PC-9 (cell line): ENCODE measurements at regions not wholly inside any gene's neighbourhood (a gene's known extent, or its start where the extent isn't known, plus 50 kb on each side); places are given as distances from the start of the nearest gene placed in this dataset.

Source experiments
- BruUV-seq: library from RNA; stranded (reverse); fragments of 400-500 nt; replicated peaks from 2 replicates; lab custom pipeline; 2021; lab: Mats Ljungman, UMichigan
- CTCF ChIA-PET: fragments of 300-600 bp; sonication (Branson Sonifier 250); formaldehyde crosslinking; loops from one replicate; lab custom pipeline; 2022; ENCODE audit warnings: antibody characterized with exemption; lab: Charles Lee
- POLR2A ChIA-PET: fragments of 300-600 bp; sonication (Branson Sonifier 250); formaldehyde crosslinking; loops from one replicate; lab custom pipeline; 2022; ENCODE audit warnings: antibody characterized with exemption; ENCODE audit not compliant: unreplicated experiment; lab: Charles Lee
- DNase-seq, 2 experiments: peaks; one replicate each; pipeline versions ENCODE4 v3.0.0 to v3.0.0-alpha.2; 2015 to 2022; ENCODE audit warnings: mixed read lengths in 1 of 2
- H2AFZ ChIP-seq: fragments of 200-600 bp; sonication (generic); 2 replicates; pipeline ENCODE4 v1.8.1; 2017; ENCODE audit warnings: antibody characterized with exemption
- H3F3A ChIP-seq: fragments of 200-600 bp; sonication (generic); 2 replicates; pipeline ENCODE4 v1.8.1; 2017; ENCODE audit warnings: antibody characterized with exemption, mild to moderate bottlenecking, low read depth; ENCODE audit not compliant: insufficient read depth
- H3K27ac ChIP-seq: fragments of 200-600 bp; sonication (generic); 2 replicates; pipeline ENCODE4 v1.6.1; 2016; ENCODE audit warnings: mixed run types
- H3K27me3 ChIP-seq: fragments of 200-600 bp; sonication (generic); 2 replicates; pipeline ENCODE4 v1.6.1; 2016; ENCODE audit warnings: low read depth, mixed run types; ENCODE audit not compliant: insufficient read depth
- H3K36me3 ChIP-seq: fragments of 200-600 bp; sonication (generic); 2 replicates; pipeline ENCODE4 v1.6.1; 2016; ENCODE audit warnings: low read depth, mixed run types
- H3K4me1 ChIP-seq: fragments of 200-600 bp; sonication (generic); replicated peaks from 2 replicates; pipeline ENCODE4 v1.6.1; 2016; ENCODE audit warnings: mixed run types; ENCODE audit not compliant: insufficient read depth
- H3K4me2 ChIP-seq: fragments of 200-600 bp; sonication (generic); 2 replicates; pipeline ENCODE4 v1.6.1; 2017; ENCODE audit warnings: mixed run types
- H3K4me3 ChIP-seq: fragments of 200-600 bp; sonication (generic); 2 replicates; pipeline ENCODE4 v1.6.1; 2016; ENCODE audit warnings: mixed run types
- H3K79me2 ChIP-seq: fragments of 200-600 bp; sonication (generic); 2 replicates; pipeline ENCODE4 v1.6.1; 2017; ENCODE audit warnings: low read depth, mixed run types
- H3K9me2 ChIP-seq: fragments of 200-600 bp; sonication (generic); 2 replicates; pipeline ENCODE4 v1.8.1; 2017; ENCODE audit warnings: mild to moderate bottlenecking; ENCODE audit not compliant: insufficient read depth
- H3K9me3 ChIP-seq: fragments of 200-600 bp; sonication (generic); 2 replicates; pipeline ENCODE4 v1.8.1; 2016; ENCODE audit warnings: low read depth; ENCODE audit not compliant: insufficient read depth
- H4K20me1 ChIP-seq: fragments of 200-600 bp; sonication (generic); 2 replicates; pipeline ENCODE4 v1.8.1; 2017; ENCODE audit not compliant: insufficient read depth
- EZH2 ChIP-seq: fragments of 200-600 bp; sonication (generic); IDR thresholded peaks from 2 replicates; pipeline ENCODE4 v1.8.0; 2017; ENCODE audit warnings: antibody characterized with exemption, low read depth
- intact Hi-C: fragments of 100-400 bp; cut with micrococcal nuclease; formaldehyde crosslinking; loops from one replicate; pipeline ENCODE4 v1.10.0; 2022; ENCODE audit not compliant: unreplicated experiment
- TF ChIP-seq, protein P1 (sequence below): fragments of 200-600 bp; sonication (generic); conservative IDR thresholded peaks from 2 replicates; pipeline ENCODE4 v1.6.1; 2017; ENCODE audit warnings: mixed run types, antibody characterized with exemption, mild to moderate bottlenecking, moderate library complexity

DNA sequence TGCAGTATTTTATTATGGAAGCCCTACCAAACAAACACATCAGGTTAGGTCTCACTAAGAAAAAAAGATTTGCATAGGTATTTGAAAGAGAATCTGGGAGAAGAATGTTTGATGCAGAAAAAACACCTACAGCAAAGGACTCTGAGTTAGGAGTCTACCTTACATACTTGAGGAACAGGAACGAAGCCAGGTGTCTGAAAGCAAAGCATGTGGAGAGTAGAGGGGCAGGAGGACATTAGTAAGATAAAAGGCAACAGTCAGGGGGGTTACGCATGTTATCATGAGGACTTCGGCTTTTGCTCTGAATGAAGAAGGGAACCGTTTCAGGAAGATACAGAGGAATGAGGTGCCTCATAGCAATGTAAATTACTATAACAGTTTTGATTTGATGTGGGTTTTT lies 87.9 kb upstream of the PTER start:
- DNase-seq, result no peak
- Histone ChIP-seq H3K9me3 (no peaks in the 10 kb centered on the region), H2AFZ (no peak overlapping the region), H3K36me3 (no peaks in the 10 kb centered on the region), H3K27me3 (no peaks in the 10 kb centered on the region), H3K4me1 (no peaks in the 10 kb centered on the region), H3K4me3 (no peak overlapping the region), H3K9me2 (no peaks in the 10 kb centered on the region), H4K20me1 (no peaks in the 10 kb centered on the region), H3K27ac (no peak overlapping the region), H3F3A (no peaks in the 10 kb centered on the region), H3K79me2 (no peaks in the 10 kb centered on the region), H3K4me2 (no peak overlapping the region)
- BruUV-seq, result no TSS peak
- CTCF ChIA-PET, result no interaction called here
- POLR2A ChIA-PET, result no interaction called here
- intact Hi-C loops, result no loop called here
- TF ChIP-seq, protein P1, sequence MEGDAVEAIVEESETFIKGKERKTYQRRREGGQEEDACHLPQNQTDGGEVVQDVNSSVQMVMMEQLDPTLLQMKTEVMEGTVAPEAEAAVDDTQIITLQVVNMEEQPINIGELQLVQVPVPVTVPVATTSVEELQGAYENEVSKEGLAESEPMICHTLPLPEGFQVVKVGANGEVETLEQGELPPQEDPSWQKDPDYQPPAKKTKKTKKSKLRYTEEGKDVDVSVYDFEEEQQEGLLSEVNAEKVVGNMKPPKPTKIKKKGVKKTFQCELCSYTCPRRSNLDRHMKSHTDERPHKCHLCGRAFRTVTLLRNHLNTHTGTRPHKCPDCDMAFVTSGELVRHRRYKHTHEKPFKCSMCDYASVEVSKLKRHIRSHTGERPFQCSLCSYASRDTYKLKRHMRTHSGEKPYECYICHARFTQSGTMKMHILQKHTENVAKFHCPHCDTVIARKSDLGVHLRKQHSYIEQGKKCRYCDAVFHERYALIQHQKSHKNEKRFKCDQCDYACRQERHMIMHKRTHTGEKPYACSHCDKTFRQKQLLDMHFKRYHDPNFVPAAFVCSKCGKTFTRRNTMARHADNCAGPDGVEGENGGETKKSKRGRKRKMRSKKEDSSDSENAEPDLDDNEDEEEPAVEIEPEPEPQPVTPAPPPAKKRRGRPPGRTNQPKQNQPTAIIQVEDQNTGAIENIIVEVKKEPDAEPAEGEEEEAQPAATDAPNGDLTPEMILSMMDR, result no peak
- no peak for TF ChIP-seq EZH2

DNA sequence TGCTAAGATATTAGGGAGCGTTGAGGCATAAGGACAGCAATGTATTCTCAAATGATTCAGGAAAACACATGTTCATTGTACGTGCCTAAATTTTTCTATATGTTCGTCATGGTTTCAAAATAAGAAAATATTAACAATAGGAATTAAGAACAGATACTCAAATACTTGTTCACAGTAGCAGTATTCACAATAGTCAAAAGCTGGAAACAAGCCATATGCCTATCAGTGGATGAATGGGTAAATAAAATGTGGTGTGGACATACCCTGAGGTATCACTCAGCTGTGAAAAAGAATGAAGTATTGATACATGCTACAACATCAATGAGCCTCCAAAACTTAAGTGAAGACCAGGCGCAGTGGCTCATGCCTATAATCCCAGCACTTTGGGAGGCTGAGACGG lies 84.7 kb upstream of the PTER start:
- no peak for DNase-seq
- TF ChIP-seq, protein P1, result no peak
- TF ChIP-seq EZH2, result no peak
- CTCF ChIA-PET, result no interaction called here
- POLR2A ChIA-PET, result no interaction called here
- Histone ChIP-seq H3K4me3 (no peak overlapping the region), H3K4me2 (no peak overlapping the region), H3F3A (no peaks in the 10 kb centered on the region), H4K20me1 (no peaks in the 10 kb centered on the region), H3K9me2 (no peaks in the 10 kb centered on the region), H3K4me1 (no peaks in the 10 kb centered on the region), H3K27ac (no peak overlapping the region), H3K36me3 (no peaks in the 10 kb centered on the region), H2AFZ (no peak overlapping the region), H3K79me2 (no peaks in the 10 kb centered on the region), H3K9me3 (no peaks in the 10 kb centered on the region), H3K27me3 (no peaks in the 10 kb centered on the region)
- intact Hi-C loops, result no loop called here
- no TSS peak for BruUV-seq

DNA sequence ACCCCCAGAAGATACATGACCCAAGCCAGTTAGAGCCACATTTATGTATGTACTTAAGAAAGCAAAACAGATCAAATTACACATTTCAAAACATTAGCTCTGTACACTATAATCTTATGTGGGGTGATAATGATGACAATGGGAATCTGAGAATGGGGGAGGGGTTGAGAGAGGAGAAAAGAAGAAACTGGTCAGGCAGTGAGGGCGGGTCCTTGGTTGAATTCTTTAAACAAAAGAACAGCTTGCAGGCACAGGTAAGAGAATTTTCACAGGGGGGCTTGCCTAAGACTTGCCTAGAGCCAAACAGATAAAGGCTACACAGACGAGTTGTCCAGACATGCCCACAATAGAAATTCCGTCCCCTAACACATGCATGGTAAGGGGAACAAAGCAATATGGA lies 76.8 kb upstream of the PTER start:
- H4K20me1 ChIP-seq, result no peaks in the 10 kb centered on the region
- H3K27ac ChIP-seq, result no peak overlapping the region
- H3K4me3 ChIP-seq, result no peak overlapping the region
- no peaks in the 10 kb centered on the region for H3K9me2 ChIP-seq
- BruUV-seq, result no TSS peak
- no peak overlapping the region for H2AFZ ChIP-seq
- no peaks in the 10 kb centered on the region for H3K9me3 ChIP-seq
- H3K4me1 ChIP-seq, result no peaks in the 10 kb centered on the region
- no peaks in the 10 kb centered on the region for H3F3A ChIP-seq
- ChIA-PET CTCF (no interaction called here), POLR2A (interaction anchor here (0.5 to 0.7 kb wide), 2 partner anchors 21 to 78 kb away, joined by 3 read pairs; no protein-coding TSS in a partner anchor)
- DNase-seq, result no peak
- no peaks in the 10 kb centered on the region for H3K79me2 ChIP-seq
- no peaks in the 10 kb centered on the region for H3K36me3 ChIP-seq
- H3K4me2 ChIP-seq, result no peak overlapping the region
- no peak for TF ChIP-seq EZH2
- TF ChIP-seq, protein P1, result no peak
- intact Hi-C loops, result no loop called here
- no peaks in the 10 kb centered on the region for H3K27me3 ChIP-seq
